ENCODE measurements at regions not wholly inside any gene's neighbourhood (a gene's known extent, or its start where the extent isn't known, plus 50 kb on each side); places are given as distances from the start of the nearest gene placed in this dataset.

- no peak for DNase-seq (ENCODE audit: low spot score)
- TF ChIP-seq CTCF (IDR thresholded peaks at IDR 0.05; ENCODE audit: borderline replicate concordance, control extremely low read depth, extremely low read depth, insufficient read depth, missing control alignments) = no peak
- in situ Hi-C loops (cut with MboI; ENCODE audit: low sequenced_read_pairs, unreplicated experiment) = no loop called here
Observed at GRCh38 chr13:87131611-87132010, 539.6 kb upstream of the SLITRK5 start.

DNA sequence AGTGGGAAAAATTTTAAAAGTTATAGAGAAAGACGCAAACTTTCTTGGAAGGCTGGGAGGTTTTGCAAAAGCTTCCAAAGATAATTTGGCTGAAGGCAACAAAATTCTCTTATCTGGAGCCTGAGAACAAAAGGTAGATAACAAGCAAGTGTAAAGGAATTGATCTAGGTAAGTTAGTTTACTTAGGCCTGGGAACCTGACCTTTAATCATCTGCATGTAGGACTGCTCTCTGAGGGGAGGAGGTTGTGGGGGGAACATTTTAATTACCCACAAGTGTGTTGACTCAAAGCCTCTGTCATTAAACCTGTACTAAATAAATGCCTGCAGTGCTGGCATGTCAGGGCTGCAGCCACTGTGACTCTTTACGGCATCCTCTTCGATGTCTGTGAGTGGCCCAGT, 532.3 kb upstream of the SLITRK5 start:
- no peak for TF ChIP-seq CTCF (IDR thresholded peaks at IDR 0.05; ENCODE audit: borderline replicate concordance, control extremely low read depth, extremely low read depth, insufficient read depth, missing control alignments)
- in situ Hi-C loops (cut with MboI; ENCODE audit: low sequenced_read_pairs, unreplicated experiment) = no loop called here
- DNase-seq (ENCODE audit: low spot score) = no peak

DNA sequence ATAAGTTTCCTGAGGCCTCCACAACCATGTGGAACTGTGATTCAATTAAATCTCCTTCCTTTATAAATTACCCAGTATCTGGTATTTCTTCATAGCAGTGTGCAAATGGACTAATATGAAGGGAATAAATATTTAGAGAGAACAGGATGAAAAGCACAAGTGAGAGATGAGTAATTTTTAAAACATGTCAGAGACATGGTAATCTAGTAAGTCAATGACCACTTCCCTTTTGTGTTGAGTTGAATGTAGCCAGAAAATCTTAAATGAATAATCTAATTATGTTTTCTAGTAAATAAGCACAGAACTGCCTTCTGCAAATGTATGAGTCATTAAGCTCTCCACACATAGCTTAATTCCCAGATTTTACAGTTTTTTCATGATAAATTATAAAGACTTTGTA, 524.1 kb upstream of the SLITRK5 start:
- TF ChIP-seq CTCF (IDR thresholded peaks at IDR 0.05; ENCODE audit: borderline replicate concordance, control extremely low read depth, extremely low read depth, insufficient read depth, missing control alignments) = no peak
- no peak for DNase-seq (ENCODE audit: low spot score)
- in situ Hi-C loops (cut with MboI; ENCODE audit: low sequenced_read_pairs, unreplicated experiment) = no loop called here

DNA sequence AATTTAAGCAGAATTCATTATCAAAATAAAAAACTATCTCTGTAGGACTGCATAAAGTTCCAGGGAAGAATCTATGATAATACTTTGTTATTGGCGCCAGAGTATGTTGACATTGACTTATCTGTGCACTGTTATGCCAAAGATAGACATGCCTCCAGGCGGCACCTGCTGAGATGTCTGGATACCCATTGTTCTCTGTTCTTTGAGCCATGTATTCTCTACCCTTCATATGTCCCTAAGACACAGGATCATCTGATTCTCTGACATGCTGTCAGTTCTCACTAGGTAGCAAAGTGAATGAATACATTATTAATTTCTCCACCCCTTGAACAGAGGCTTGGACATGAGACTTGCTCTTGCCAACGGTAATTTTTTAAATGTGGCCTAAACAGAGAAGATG, 517.8 kb upstream of the SLITRK5 start:
- TF ChIP-seq CTCF (IDR thresholded peaks at IDR 0.05; ENCODE audit: borderline replicate concordance, control extremely low read depth, extremely low read depth, insufficient read depth, missing control alignments) = no peak
- in situ Hi-C loops (cut with MboI; ENCODE audit: low sequenced_read_pairs, unreplicated experiment) = no loop called here
- no peak for DNase-seq (ENCODE audit: low spot score)

DNA sequence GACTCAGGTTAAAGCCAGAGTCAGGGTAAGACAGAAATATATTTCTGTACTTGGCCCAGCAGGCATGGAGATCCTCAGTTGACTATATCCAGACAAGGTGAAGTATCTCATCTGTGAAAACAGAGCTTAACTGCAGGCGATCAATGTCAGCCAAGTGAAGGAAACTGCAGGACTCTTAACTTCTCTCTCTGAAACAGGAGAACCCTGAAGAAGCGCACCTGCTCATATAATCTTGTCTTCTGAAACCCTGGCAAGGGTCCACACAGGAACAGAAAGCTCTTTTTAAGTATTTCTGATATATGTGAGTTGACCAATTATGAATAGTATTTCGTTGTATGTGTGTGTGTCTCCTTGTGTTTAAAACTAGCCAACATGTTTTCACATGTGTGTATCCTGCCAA, 504.8 kb upstream of the SLITRK5 start:
- in situ Hi-C loops (cut with MboI; ENCODE audit: low sequenced_read_pairs, unreplicated experiment) = no loop called here
- no peak for TF ChIP-seq CTCF (IDR thresholded peaks at IDR 0.05; ENCODE audit: borderline replicate concordance, control extremely low read depth, extremely low read depth, insufficient read depth, missing control alignments)
- DNase-seq (ENCODE audit: low spot score) = no peak

- in situ Hi-C loops (cut with MboI; ENCODE audit: low sequenced_read_pairs, unreplicated experiment) = no loop called here
- no peak for TF ChIP-seq CTCF (IDR thresholded peaks at IDR 0.05; ENCODE audit: borderline replicate concordance, control extremely low read depth, extremely low read depth, insufficient read depth, missing control alignments)
- no peak for DNase-seq (ENCODE audit: low spot score)
Observed at GRCh38 chr13:87168390-87168789, 502.8 kb upstream of the SLITRK5 start.

- no peak for TF ChIP-seq CTCF (IDR thresholded peaks at IDR 0.05; ENCODE audit: borderline replicate concordance, control extremely low read depth, extremely low read depth, insufficient read depth, missing control alignments)
- DNase-seq (ENCODE audit: low spot score) = no peak
- in situ Hi-C loops (cut with MboI; ENCODE audit: low sequenced_read_pairs, unreplicated experiment) = no loop called here
Observed at GRCh38 chr13:87169337-87169736, 501.8 kb upstream of the SLITRK5 start.

Data from GM13976 (cell line).